HG02884 (cell line): ENCODE measurements at regions not wholly inside any gene's neighbourhood (a gene's known extent, or its start where the extent isn't known, plus 50 kb on each side); places are given as distances from the start of the nearest gene placed in this dataset.

Experiments
- ATAC-seq: cut with Tn5 transposase; IDR thresholded peaks from one replicate; pipeline ENCODE4 v1.9.1; 2021; ENCODE audit warnings: mild to moderate bottlenecking, moderate library complexity; ENCODE audit not compliant: unreplicated experiment

DNA sequence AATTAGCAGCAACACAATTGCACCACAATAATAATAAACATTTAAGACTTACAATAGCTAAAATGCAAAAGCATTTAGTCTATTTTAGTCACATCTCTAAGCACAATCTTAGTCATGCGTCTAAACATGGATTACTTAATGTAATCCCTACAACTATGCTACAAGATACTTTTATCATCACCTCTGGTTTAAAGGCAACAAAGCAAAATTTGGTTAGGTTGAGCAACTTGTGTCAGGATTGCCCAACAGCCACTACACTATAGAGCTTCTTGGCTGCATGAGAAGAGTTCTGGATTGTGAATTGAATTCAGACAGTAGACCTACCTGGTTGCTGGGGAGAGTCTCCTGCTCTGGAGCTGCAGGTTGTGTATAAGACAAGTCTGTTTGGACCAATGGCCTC lies 146.5 kb upstream of the PUDP start:
- no peak for ATAC-seq

DNA sequence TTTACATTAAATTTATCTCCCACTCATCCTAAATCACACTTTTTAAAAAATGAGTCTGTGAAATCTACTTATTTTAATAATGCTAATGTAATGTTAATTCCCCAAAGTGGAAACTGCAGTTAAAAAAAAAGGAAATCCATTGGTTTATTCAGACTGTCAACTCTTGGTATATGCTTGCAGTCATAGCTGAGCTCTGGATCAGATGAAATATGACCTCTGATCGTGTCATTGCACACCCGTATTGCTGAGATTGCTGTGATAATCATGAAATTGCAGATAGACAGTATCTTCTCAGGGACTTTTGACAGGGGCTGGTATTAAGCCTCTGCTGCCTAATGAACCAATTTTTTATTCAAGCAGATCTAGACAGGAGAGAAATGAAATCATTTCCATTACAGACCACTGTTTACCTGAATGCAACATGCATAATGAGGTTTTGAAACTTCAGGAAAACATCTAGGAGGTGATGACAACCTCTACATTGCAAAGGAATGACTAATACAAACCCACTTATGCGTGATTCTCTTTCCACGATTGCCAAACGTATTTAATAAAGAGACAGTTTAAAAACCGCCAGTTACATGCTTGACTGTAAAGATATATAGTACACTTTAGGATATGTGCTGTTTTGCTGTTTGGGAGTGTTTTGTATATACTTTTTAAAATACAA lies 138.3 kb upstream of the PUDP start:
- no peak for ATAC-seq

DNA sequence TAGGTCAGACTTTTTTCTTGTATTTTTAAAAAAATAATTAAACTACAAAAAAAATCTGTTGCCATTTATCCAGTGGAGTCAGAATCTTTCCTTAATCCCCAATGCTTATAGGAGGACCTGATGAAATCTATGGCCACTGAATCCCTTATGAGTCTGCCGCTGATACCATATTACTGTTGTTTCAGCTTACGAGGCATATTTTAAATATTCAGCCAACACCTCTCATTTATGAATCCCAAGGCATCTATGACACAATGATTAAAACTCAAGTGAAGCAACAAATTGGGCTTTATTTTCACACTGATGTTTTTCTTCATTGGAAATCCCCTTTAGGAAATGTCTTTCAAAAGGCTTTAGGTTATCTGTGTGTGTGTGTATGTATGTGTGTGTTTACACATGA lies 137.8 kb upstream of the PUDP start:
- no peak for ATAC-seq

DNA sequence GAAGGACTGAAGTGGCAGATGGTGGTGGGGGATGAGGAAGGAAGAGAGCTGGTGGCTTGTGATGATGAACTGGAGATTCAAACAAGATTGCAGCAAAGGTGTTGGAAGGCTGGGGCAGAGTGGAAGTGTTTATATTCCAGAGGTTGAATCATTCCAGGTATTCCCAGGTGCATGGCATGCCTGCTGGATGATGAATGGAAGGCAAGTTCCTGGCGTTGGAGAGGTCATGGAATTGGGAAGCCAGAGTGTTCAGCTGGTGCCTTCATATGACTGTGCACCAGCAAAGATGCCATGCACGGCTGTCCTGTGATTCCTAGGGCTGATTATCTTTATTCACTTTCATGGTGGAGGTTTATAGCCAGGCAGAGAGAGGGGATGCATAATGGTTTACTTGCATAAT lies 135.8 kb upstream of the PUDP start:
- ATAC-seq = no peak

DNA sequence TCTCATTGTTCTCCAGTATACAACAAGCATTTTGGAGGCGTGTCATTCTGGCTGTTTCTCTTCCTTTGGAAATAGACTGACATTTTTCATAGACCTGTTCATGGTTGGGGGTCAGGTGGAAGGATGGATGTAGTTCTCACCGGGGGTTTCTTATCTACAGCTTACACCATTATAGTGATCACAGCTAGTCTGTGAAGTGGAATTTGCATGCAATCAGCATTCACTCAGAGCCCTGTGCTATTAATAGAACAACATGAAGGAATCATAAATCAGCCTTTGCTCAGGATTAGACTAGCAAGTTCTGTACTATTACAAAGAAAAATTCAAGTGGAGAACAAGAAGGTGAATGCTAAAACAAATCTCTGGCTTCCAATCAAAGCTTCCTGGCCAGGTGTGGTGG lies 132.6 kb upstream of the PUDP start:
- no peak for ATAC-seq

DNA sequence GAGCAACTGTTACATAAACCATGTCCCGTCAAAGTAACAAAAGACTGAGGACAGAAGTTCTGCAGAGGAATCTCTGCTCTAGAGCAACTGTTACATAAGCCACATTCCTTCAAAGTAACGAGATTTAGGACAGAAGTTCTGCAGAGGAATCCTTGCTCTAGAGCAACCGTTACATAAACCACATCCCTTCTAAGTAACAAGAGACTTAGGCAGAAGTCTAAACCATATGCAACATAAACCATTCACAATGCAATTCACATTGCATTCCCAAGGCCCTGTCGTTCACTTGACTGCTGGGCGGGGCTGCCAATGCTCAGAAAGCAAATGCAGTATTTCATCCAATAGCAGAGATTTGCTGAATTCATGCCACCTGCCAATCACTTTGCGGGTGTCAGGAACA lies 124.4 kb upstream of the PUDP start:
- ATAC-seq = no peak

DNA sequence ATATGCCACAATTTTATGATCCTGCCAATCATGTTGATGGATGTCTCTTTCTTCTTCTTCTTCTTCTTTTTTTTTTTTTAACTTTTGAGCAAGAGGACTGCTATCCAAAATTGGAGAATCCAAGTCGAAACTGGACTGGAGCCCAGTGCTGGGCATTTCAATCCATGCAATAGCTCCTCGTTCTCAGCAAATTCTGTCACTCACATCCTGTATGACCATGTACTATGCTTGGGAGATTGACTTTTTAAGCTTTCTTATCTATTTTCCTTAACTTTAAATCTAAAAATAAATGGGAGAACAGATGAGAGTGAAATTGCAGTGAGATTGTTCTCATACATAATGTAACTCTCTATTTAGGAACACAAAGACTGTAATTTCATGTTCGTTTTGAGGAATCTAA lies 123.0 kb upstream of the PUDP start:
- no peak for ATAC-seq

DNA sequence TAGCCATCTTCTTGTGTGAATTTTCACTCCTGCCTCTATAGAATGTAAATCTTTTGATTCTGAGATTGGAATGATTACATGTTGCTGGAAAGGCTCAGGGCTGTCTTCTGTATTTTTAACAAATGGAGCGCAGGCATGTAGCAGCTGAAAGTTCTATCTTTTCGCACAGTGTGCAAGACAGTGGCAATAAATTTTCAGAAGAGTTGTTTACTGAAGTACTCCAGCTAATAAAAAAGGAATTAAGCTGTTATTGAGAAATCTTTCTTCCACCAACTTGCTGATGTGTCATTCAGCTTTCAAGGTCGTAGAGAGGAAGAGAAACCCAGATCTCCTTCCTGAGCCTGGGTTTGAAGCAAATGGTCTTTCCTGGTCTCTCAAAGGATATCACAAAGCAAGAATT lies 122.0 kb upstream of the PUDP start:
- ATAC-seq = no peak

DNA sequence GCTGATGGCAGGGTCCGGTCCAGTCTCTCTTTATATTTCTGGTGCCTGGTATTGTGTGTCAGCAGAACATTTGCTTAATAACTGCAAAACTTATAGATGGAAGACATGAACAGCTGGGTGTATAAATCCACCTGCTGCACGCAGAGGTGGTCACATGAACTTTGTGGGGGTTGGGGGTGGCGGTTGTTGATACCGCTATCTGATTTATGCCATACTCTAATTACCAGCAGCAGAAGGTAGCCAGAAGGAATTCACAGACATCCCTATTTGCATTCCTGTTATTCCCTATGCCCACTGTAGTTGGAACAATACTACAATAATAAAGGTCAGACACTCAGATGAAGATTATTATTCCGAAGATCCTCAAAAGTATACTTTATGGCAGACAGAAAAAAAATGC lies 121.6 kb upstream of the PUDP start:
- ATAC-seq = no peak

DNA sequence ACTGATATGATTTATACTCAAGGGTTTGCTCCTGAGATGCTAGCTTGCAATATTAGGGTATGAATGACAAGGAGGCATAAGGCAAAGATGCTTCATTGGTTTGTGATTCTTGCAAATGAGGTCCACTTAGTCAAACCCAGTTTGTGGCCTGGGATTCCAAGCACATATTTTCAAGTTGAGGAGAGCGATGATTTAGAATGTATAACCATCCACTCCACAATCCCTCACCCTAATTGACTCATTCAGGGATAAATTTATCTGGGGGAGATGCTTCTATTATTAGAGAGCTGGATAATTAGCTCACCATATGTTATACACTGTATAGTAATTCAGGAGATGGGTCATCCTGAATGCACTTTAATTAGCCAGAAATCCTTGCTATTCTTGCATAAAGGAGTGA lies 118.3 kb upstream of the PUDP start:
- no peak for ATAC-seq

DNA sequence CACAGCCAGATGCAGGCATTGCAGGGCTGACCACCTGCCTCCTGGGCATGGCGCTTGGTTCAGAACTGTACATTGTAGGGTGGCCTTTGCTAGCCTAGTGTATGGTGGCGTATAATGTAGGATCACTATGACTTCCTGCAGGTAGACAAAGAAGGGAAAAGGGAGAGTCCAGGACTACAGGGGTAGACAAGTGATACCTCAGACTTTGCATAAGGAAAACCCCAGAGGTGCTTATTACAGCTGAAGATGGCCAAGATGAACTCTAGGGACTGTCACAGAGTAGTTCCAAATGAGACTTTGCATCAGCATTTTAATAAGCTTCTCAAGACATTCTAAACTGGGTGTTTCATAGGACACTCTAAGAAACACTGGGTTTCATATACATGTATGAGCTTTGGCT lies 116.4 kb upstream of the PUDP start:
- ATAC-seq = peak; percentile 62

DNA sequence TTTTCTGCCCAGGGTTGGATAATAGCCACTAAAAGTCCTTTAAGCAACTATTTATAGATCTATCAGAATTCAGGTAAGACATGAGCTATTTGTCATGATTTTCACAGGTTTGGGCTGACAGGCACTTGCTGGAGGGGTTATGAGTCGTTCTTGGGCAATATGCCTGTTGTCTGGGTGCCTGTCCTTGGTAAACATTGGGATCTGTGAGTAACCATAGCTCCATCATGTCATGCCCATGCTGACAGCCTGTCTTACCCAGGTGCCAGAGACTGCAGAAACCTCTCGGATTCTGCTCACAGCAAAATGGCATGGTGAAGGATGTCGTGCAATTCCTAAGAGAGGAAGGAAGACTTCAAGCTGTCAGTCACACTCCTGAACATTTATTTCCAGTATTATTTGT lies 116.0 kb upstream of the PUDP start:
- ATAC-seq = no peak

DNA sequence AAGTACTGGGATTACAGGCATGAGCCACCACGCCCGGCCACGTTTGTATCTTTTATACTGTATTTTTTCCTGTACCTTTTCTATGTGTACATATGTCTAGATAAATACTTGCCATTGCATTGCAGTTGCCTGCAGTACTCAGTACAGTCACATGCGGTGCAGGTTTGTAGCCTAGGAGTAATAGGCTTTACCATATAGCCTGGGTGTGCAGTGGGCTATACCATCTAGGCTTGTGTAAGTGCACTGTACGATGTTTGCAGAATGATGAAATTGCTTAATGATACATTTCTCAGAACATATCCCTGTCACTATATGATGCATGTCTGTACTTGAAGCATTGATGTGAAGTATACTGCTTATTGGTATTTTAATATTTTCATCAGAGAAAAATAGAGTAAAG lies 115.4 kb upstream of the PUDP start:
- ATAC-seq = no peak

DNA sequence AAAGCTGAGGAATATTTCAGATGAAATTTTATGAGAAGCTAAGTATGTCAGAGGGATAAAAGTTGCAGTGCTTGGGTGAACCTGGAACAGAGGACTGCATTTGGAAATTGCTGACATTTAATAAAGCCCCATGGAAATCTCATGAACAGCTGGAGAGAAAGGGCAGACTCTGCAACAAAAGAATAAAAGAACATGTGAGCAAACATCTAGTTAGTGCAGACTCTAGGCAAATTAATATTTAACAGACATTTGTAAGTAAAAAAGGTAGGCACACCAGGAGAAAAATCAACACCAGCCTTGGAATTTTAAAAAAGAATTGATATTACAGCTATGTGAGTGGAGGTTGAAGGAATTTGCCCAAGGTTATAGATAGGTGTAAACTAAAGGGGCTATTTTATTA lies 114.6 kb upstream of the PUDP start:
- no peak for ATAC-seq

DNA sequence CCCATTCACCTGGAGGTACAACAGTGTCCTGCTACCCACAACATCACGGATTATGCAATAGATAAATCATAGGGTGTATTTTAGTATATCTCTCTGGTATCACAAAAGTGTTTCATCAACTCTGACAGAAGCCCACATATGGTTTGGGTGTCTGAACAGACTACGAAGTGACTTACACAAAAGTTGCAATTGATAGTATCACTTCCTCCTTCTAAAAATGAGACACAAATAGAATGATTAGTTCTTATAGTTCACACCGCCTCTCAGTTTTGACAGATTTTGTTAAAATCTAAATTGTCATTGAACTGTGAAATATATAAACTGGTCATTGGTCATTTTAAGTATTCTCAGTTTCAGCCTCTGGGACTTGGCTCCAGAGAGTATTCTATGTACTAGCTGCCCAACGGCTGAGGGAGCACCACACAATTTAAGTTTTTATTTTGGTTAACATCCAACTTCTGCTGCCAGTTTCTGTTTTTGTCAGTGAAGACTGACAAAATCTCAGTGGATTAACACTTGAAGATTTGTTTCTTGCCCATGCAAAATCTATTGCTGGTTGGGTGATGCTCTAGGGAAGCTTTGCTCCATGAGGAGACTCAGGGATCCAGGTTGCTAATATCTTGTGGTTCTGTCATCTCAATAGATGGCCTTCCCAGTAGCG lies 113.8 kb upstream of the PUDP start:
- peak; percentile 81 for ATAC-seq

DNA sequence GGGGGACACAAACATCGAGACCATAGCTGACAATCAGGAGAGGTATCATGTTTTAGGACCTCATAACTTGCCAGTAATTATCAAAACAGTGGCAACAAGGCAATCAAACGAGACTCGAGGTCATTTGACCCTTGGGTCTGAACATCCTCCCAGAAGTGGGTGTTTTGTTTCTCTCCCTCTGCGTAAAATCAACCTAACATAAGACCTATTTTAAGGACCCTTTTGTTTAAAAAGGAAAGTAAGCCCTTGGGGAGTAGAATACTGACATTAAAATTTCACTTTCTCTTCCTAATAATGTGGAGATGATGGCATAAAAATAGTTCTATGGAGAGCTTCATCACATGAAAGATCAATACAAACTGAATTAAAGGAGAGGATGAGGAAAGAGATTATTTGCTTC lies 106.2 kb upstream of the PUDP start:
- no peak for ATAC-seq

DNA sequence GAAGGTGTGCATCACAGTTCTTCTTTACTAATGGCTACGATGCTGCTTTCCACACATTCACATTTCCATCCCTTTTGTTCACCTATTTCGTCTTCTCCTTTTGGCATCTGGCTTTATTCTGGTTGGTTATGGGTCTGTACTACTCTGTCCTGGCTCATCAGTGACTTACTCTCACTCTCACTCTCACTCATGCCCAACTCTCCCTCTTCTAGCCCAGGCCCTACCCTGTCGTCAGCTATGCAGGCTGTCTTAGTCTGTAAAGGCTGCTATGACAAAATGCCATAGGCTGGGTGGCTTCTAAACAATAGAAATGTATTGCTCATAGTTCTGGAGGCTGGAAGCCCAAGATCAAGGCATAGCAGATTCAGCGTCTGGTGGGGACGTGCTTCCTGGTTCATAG lies 105.6 kb upstream of the PUDP start:
- ATAC-seq = no peak

DNA sequence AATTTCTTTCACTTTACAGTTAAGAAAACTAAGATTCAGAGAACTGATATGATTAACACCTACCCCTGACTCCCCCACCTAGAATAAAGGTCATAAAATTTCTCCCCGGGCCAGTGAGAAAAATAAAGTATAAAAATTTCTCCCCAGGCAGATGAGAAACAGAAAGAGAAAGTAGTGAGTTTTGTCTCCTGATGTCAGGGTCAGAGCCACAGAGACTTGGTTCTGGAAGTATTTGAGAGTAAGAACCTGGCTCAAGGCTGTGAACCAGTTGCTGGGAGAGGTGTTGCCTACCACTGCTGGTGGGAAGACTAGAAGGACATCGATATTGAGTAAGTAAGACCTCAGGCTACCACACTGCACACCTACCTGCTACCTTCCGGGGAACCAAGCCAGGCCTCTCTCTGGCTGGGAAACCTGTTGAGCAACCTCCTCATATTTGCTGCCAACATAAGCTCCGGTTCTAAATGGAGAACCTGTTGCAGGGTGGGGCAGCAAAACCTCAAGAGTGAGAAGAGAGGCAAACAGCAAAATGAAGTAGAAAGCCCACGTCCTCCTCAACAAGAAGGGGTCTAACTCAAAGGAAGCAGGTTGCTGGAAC lies 104.2 kb upstream of the PUDP start:
- no peak for ATAC-seq

DNA sequence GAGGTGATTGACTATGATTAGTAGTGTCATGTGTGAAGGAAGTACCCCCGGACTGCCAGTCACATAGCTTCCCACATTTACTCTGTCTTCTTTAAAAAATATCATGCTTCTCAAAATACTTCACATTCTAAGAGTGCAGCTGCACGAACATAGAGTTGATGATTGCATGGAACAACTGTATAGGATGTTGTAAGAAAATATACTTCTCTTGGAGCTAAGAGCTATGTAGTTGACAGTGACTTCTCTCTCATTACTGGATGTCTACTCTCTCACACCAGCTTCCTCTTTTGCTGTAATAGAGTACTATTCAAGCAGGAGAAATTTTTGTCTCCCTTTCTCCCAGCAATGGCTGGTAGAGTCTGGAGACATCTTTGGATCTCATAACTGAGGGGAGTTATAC lies 99.4 kb upstream of the PUDP start:
- no peak for ATAC-seq

DNA sequence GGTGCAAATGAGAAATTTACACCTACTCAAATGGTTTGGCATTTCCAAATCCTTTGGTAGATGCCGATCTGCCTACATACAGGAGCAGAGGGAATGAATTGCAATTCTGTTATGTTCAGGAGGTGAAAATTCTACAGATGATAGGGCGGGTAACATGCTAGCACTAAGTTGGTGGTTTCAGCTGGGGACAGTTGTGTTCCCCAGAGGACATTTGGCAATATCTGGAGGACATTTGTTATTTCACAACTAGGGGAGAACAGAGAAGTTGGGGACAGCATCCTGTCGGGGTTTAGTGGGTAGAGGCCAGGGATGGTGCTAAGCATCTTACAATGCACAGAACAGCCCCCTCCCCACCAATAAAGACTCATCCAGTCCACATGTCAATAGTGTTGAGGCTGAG lies 96.5 kb upstream of the PUDP start:
- no peak for ATAC-seq

DNA sequence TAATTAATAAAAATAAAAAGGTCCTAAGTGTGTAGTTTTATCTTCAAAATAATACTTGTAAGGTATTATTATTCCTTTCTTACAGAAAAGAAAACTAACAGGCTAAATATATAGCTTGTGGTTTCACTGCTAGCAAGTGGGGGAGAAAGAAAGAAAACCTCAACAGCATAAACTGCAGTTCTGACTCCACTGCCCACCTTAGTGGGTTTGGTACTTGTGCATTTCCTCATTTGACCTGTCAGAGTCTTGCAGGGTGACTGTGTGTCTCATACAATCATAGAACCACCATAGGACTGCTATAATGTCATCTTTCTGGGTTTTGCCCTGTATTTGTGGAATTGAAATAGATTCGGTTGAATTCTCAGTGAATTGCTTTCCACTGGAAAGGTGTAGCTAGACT lies 94.7 kb upstream of the PUDP start:
- ATAC-seq = peak; percentile 99

DNA sequence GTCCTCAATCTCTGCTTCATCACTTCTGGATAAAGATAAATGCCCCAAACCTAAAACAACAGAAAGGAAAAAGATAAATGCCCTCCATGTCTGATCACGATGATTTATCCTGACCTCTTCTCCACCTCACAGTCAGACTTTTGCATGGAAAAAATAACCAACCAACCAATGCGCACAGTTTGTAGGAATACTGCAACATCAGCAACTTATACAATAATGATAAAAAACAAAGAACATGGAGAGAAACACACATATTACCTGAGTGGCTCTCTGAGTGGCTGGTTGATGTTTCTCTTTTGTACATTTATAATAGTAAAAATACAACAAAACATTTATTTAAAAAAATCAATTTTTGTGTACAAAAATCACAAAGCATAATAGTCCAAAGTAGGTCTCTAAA lies 93.0 kb upstream of the PUDP start:
- no peak for ATAC-seq

DNA sequence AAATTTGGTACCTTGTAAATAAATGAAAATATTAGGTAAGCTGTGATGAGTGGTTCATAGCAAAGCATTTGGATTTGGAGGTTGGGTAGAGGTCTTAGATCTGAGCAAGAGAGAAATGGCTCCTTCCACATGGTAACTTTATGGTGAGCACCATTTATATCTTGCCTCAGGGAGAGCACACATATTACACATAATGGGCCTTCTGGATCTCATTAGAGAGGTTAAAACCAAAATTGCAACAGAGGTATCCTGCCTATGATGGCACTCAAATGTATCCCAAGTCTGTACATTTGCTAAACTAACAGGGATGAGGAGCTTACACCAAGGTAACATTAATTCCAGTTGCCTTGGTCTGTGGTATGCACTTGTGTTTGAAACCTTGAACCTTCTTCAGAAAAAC lies 87.1 kb upstream of the PUDP start:
- ATAC-seq = no peak
